KOPT-K1 (cell line): ENCODE measurements at regions not wholly inside any gene's neighbourhood (a gene's known extent, or its start where the extent isn't known, plus 50 kb on each side); places are given as distances from the start of the nearest gene placed in this dataset.
"Not testable (repeated sequence)": the region's sequence is repeated elsewhere in the genome, so short reads cannot be mapped to it uniquely, and the experiment has no call there.

Source experiments
- H3K27ac ChIP-seq: fragments of 200-600 bp; sonication (generic); 2 replicates; pipeline ENCODE4 v1.5.1; 2016; ENCODE audit warnings: antibody characterized with exemption, mild to moderate bottlenecking, low read depth, low read length; ENCODE audit not compliant: poor library complexity, severe bottlenecking
- H3K36me3 ChIP-seq: fragments of 200-600 bp; sonication (generic); 2 replicates; pipeline ENCODE4 v1.5.1; 2017; ENCODE audit warnings: antibody characterized with exemption, mild to moderate bottlenecking, low read length, moderate library complexity; ENCODE audit not compliant: insufficient read depth
- H3K9me3 ChIP-seq: fragments of 200-600 bp; sonication (generic); 2 replicates; pipeline ENCODE4 v1.5.1; 2017; ENCODE audit warnings: antibody characterized with exemption, low read length, mild to moderate bottlenecking; ENCODE audit not compliant: insufficient read depth, poor library complexity, severe bottlenecking

DNA sequence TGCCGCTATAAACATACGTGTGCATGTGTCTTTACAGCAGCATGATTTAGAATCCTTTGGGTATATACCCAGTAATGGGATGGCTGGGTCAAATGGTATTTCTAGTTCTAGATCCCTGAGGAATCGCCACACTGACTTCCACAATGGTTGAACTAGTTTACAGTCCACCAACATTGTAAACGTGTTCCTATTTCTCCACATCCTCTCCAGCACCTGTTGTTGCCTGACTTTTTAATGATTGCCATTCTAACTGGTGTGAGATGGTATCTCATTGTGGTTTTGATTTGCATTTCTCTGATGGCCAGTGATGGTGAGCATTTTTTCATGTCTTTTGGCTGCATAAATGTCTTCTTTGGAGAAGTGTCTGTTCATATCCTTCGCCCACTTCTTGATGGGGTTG lies 121.1 kb downstream of the CRYBB2 start:
- not testable (repeated sequence) for H3K27ac ChIP-seq, H3K9me3 ChIP-seq, H3K36me3 ChIP-seq

DNA sequence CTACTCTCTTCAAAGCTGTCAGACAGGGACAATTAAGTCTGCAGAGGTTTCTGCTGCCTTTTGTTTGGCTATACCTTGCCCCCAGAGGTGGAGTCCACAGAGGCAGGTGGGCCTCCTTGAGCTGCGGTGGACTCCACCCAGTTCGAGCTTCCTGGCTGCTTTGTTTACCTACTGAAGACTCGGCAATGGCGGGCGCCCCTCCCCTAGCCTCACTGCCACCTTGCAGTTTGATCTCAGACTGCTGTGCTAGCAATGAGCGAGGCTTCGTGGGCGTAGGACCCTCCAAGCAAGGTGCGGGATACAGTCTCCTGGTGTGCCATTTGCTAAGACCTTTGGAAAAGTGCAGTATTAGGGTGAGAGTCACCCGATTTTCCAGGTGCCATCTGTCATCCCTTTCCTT lies 124.9 kb downstream of the CRYBB2 start:
- not testable (repeated sequence) for H3K27ac ChIP-seq, H3K9me3 ChIP-seq
- peaks cover 30% of the 10 kb centered on the region; the same call in 1 of the 2 replicates for H3K36me3 ChIP-seq

DNA sequence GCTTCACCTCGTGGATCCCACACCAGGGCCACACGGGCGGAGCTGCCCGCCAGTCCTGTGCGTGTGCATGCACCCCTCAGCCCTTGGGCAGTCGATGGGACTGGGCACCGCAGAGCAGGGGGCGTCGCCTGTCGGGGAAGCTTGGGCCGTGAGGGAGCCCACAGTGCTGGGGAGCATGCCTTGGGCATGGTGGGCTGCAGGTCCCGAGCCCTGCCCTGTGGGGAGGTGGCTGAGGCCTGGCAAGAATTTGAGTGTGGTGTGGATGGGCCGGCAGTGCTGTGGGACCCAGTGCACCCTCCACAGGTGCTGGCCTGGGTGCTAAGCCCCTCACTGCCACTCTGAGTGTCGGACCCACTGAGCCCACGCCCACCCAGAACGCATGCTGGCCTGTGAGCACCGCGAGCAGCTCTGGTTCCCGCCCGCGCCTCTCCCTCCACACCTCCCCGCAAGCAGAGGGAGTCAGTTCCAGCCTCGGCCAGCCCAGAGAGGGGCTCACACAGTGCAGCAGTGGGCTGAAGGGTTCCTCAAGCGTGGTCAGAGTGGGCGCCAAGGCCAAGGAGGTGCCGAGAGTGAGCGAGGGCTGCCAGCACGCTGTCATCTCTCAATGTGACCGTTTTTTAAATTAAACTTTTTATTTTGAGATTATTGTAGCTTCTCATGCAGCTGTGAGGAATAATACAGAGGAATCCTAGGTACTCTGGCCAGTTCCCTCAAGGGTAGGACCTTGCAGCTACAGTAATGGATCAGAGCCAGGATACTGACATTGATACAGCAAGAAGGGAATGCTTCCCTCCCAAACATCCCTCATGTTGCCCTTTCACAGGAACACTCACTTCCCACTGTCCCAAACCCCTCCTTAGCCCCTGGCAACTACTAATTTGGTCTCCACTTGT lies 127.7 kb downstream of the CRYBB2 start:
- peaks cover 57% of the 10 kb centered on the region for H3K36me3 ChIP-seq

DNA sequence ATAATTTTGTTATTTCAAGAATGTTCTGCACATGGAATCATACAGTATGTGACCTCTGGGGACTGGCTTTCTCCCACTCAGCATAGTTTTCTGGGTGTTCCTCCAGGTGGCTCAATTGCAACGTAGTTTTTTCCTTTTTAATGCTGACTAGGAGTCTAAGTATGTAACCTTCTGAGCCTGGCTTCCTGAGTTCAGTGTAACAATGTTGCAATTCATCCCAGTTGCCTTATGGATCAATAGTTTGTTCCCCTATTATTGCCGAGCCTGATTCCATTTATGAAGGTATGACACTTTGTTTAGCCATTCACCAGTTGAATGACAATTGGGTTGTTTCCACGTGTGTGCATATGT lies 128.3 kb downstream of the CRYBB2 start:
- peaks cover 63% of the 10 kb centered on the region for H3K36me3 ChIP-seq
- H3K27ac ChIP-seq = no peak overlapping the region
- H3K9me3 ChIP-seq = no peaks in the 10 kb centered on the region

More for the DNA sequence above, 127.7 kb downstream of the CRYBB2 start:
- Histone ChIP-seq H3K9me3 (no peaks in the 10 kb centered on the region), H3K27ac (no peak overlapping the region)

DNA sequence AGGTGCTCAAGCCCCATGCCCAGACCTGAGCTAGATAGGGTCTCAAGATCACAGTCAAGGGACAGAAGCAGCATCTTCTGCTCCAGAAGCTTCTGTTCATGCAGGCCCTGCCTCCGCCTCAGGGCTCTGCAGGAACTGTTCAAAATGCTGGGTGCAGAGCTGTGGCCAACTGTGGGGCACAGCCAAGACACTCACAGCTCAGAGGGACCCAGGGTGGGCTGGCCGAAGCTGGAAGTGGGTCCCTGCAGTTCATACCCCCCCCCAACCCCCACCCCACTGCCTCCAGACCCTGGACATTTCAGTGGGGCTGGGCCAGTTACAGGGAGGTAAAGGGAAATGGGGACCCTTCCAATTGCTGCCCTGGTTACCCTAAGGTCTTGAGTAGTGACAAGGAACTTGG lies 129.0 kb downstream of the CRYBB2 start:
- H3K27ac ChIP-seq = no peak overlapping the region
- H3K9me3 ChIP-seq = no peaks in the 10 kb centered on the region
- H3K36me3 ChIP-seq = peaks cover 69% of the 10 kb centered on the region

DNA sequence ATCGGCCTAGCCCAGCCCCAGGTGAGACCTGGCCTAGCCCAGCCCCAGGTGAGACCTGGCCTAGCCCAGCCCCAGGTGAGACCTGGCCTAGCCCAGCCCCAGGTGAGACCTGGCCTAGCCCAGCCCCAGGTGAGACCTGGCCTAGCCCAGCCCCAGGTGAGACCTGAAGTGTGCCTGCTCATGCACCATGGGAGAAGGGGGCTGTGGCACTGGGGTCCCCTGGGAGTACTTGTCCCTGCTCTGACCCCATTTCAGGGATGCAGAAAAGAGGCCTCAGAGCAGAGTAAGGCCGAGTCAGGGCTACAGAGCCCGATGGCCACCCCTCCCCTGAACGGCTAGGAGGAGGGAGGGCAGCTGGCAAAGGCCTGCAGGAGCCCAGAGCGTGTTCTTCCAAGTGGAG lies 129.6 kb downstream of the CRYBB2 start:
- H3K27ac ChIP-seq, H3K9me3 ChIP-seq: not testable (repeated sequence)
- H3K36me3 ChIP-seq = peaks cover 75% of the 10 kb centered on the region

DNA sequence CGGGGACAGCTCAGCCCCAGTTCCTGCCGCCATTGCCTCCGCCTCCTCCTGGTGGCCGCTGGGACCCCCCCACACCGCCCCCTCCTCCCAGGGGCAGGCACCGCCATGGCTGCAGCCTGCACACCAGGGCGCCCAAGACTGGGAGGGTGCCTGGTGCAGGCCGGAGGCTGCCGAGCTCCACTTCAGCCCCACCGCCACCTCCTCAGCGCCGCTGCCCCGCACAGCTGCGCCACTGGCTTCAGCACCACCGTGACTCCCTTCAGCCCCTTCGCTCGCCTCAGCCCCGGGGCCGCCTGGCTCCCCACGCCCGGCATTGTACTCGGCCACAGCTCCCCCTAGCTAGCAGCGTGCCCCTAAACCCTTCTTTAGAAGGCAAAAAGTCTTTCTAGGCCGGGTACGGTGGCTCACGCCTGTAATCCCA lies 131.1 kb downstream of the CRYBB2 start:
- Histone ChIP-seq H3K9me3 (no peaks in the 10 kb centered on the region), H3K27ac (no peak overlapping the region), H3K36me3 (peaks cover 91% of the 10 kb centered on the region)

DNA sequence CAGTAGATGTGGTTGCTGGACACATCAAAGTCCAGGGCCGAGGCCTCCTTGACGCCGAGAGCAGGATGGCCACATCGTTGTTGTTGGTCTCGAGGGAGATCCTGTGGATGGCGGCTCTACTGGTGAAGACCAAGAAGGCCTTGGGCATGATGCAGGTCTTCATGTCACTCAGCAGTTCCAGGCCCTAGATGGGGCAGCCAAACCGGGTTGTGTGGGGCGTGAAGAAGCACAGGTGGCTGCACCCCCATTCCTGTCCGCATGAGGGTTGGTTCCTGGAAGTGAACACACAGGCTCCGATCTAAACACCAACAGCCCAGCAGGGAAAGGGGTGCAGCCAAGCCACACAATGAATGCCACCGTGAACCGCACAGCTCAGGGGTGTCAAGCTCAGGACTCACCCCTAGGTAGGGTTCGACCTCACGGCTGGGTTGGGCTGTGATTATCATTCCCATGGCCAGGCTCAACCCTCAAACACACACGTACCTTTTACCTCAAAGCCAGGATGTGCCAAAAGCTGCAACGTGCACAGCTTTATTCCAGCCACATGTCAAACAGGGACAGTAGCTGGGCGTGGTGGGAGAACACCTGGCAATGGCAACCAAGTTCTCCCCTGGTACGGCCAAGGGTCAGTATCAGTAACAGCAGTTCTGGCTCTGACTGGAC lies 132.3 kb downstream of the CRYBB2 start:
- H3K9me3 ChIP-seq = no peaks in the 10 kb centered on the region
- H3K27ac ChIP-seq = no peak overlapping the region
- peaks cover 95% of the 10 kb centered on the region for H3K36me3 ChIP-seq

DNA sequence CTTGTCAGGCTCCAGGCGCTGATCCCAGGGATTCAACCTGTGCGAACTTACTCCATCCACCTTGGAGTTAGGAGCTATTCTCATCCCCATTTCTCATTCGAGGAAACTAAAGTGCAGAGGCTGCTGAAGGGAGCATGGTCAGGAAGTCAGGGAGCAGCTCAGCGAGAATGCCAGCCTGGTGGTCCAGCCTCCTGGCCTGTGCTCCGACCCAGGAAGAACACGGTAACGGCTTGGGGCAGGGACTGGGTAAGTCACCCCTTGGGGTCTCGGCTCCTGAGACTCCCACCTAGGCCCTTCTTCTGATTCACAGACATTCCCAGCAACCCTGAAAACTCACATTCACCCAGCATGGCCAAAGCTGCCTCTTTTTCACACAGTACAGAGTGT lies 132.8 kb downstream of the CRYBB2 start:
- Histone ChIP-seq H3K9me3 (no peaks in the 10 kb centered on the region), H3K36me3 (peaks cover 96% of the 10 kb centered on the region), H3K27ac (no peak overlapping the region)

DNA sequence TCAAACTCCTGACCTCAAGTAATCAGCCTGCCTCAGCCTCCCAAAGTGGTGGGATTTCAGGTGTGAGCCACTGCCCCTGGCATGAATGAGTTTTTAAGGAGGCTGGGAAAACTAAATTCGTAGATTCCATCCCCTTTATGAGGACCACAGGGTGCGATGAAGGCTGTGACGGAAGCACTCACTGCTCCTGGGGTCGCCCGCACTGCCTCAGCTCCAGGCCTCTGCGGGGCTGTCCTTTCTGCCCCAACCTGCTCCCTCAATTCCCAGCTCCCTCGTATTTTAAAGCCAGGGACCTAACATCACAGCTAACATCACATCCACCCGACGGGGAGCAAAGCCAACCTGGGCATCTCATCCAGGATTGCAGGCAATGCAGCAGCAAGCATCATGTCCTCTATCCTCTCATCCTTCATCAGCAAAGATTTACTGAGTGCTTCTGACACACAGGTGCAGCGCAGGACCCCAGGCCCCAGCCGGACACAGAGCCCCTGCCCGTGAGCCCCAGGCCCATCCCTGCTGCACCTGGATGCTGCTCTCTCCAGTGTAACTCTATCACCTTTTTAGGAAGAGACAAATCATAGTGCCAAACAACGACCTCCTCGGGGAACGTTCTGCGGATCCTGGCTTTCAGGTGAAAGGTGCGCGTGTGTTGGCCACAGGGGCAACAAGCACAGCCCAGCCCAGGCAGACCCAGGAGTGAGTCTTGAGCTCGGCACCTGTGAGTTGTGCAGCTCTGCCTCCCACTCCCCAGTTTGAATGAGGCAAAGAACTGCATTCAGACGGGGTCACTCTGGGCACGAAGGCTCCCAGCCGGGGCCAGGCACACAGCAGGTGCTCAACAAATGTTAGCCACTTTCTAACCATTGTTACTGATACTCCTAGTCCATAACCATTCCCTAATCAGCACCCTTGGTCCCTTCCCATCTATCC lies 134.3 kb downstream of the CRYBB2 start:
- H3K36me3 ChIP-seq = peaks cover 95% of the 10 kb centered on the region
- H3K27ac ChIP-seq = no peak overlapping the region
- no peaks in the 10 kb centered on the region for H3K9me3 ChIP-seq

DNA sequence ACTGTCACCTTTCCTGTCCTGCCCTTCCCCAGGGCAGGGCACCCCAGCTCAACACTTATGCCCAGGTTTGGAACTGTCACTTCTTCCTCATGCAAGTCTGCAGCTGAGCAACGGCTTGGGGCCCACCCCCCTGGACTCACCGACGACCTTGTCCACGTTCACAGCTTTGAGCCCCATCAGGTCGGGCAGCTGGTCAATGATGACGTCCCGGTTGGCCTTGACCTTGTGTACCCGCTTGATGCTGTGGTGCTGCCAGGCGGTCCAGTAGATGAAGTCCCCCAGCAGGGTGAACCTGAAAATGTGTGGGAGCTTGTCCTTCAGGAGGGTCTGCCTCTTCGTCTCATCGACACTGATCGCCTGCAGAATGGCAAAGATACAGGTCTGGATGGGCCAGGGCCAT lies 135.0 kb downstream of the CRYBB2 start:
- H3K36me3 ChIP-seq = peaks cover 98% of the 10 kb centered on the region
- H3K9me3 ChIP-seq = no peaks in the 10 kb centered on the region
- H3K27ac ChIP-seq = no peak overlapping the region

DNA sequence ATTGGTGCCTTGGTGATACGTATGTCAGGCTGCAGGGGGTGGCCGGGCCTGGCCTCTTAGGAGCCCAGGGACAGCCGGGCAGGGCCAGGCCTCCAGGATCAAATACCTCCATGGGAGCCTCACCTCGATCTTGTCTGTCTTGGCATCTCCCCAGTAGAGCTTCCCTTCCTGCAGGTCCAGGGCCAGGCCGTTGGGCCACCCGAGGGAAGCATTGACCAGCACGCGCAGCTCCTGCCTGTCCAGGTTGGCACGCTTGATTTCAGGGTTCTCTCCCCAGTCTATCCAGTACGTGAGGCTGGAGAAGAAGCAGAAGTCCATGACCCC lies 137.7 kb downstream of the CRYBB2 start:
- H3K9me3 ChIP-seq = no peaks in the 10 kb centered on the region
- H3K36me3 ChIP-seq = peaks cover 89% of the 10 kb centered on the region
- H3K27ac ChIP-seq = no peak overlapping the region

DNA sequence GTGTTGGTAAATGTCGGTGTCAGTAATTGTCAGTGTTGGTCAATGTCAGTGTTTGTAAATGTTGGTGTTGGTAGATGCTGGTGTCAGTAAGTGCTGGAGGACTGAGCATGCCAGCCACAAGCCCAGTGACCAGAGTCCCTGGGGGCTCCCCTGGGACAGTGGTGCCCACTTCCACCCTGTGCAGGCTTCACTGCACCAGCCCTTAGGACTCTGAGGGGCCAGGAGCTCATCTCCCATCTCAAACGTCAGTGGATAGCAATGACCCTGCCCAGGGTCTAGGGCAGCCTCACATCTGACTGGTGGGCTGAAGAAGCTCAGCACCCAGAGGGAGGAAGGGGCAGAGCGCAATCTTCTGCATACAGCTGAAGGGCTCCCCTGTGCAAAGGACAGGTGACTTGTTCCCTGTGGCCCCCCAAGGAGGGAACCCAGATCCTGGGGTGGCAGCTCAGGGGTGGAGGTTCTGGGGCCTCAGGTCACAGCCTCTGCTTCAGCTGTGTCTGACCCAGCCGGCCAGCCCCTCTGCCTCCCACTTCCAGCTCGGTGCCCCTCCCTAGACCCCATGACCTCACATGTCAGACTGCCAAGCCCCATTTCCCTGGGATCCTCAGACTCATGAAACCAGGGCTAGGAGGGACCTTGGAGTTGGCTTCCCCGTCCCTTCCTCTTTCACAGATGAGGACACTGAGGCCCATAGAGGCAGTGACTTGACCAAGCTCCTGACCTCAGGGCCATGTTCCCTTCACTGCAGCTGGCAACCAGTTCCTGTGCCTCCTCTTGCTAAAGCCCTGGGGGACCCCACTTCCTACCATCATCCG lies 138.4 kb downstream of the CRYBB2 start:
- Histone ChIP-seq H3K36me3 (peaks cover 84% of the 10 kb centered on the region), H3K27ac (no peak overlapping the region), H3K9me3 (no peaks in the 10 kb centered on the region)

DNA sequence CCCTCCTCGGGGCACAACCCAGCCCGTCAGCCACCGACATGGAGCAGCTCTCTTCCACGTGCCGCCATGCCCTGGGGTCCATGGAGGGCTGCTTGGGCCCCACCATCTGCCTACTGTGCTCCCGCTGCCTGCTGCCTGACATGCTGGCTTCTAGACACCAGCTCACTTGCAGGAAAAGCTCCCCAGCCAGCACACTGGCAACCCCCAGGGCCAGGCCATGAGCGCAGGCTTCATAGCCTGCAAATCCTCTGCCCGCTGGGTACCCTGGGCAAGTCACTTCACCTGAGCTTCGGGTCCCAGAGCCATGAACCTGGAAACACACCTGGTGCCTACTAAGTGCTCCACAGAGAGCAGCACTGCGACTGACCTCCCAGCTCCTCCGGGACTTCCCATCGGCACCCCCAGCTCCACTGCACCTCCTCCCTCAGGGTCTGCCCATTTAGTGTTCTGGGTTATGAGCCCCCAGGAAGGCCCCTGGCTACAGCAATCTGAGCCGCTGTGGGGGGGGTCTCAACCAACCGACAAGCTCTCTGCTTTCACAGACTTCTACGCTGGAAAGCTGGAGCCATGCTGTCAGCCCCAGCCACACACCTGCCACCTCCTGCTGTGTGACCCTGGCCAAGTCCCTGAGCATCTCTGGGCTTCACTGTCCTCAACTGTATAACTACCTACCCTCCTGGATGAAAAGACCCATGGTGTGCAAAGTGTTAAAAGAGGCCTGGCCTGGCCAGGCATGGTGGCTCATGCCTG lies 139.2 kb downstream of the CRYBB2 start:
- Histone ChIP-seq H3K36me3 (peaks cover 81% of the 10 kb centered on the region), H3K9me3 (no peaks in the 10 kb centered on the region), H3K27ac (no peak overlapping the region)
